LNCaP clone FGC (cell line): ENCODE measurements at regions not wholly inside any gene's neighbourhood (a gene's known extent, or its start where the extent isn't known, plus 50 kb on each side); places are given as distances from the start of the nearest gene placed in this dataset.

ENCODE experiments used
- DNase-seq: peaks from one replicate; pipeline ENCODE4 v3.0.0-alpha.2; 2011; ENCODE audit warnings: low read depth
- H3K4me3 ChIP-seq: 2 replicates; pipeline ENCODE4 v1.5.1; 2011; ENCODE audit warnings: mild to moderate bottlenecking, low read depth, low read length, control low read depth
- TF ChIP-seq, protein P1 (sequence below): IDR thresholded peaks from 2 replicates; pipeline ENCODE4 v1.5.1; 2012; ENCODE audit warnings: mild to moderate bottlenecking; ENCODE audit not compliant: control insufficient read depth, insufficient read depth; ENCODE audit errors: extremely low read depth

DNA sequence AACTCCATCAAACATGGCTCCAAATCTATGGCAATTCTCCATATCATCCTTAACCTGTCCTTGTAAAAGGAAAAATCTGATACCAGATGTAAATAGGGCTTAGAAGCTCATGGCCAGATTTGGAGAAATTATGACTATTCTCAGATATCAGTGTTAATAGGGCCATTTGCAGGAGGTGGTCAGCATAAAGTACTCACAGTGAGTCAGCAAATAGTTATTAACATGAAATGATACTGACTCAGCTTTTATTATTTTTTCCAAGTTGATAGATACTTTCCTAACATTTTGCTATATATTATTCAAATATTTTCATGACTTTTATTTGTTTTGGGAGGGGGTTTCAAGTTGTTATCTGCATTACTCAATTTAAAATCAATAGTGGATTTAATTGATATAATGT is 255.8 kb downstream of the MFSD1 start:
- no peak overlapping the region for H3K4me3 ChIP-seq
- no peak for DNase-seq
- TF ChIP-seq, protein P1, sequence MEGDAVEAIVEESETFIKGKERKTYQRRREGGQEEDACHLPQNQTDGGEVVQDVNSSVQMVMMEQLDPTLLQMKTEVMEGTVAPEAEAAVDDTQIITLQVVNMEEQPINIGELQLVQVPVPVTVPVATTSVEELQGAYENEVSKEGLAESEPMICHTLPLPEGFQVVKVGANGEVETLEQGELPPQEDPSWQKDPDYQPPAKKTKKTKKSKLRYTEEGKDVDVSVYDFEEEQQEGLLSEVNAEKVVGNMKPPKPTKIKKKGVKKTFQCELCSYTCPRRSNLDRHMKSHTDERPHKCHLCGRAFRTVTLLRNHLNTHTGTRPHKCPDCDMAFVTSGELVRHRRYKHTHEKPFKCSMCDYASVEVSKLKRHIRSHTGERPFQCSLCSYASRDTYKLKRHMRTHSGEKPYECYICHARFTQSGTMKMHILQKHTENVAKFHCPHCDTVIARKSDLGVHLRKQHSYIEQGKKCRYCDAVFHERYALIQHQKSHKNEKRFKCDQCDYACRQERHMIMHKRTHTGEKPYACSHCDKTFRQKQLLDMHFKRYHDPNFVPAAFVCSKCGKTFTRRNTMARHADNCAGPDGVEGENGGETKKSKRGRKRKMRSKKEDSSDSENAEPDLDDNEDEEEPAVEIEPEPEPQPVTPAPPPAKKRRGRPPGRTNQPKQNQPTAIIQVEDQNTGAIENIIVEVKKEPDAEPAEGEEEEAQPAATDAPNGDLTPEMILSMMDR, result no peak

DNA sequence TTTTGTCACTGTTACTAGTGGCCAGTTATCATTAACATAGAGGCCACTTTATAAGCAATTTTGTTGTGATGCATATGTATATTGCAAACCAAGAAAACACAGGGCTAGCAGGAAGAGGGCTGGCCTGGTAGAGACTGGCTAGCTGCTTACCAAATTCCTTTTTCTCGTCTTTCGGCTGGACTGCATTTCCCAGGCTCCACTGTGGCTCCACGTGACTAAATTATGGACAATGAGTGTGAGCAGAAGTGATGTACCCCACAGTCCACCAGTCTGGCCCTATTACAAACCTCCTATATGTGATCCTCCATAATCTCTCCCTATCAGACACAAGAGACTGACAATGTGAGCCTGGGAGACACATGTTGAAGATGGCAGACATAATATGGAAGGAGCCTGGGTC is 257.0 kb downstream of the MFSD1 start:
- no peak overlapping the region for H3K4me3 ChIP-seq
- TF ChIP-seq, protein P1, result no peak
- DNase-seq, result no peak

DNA sequence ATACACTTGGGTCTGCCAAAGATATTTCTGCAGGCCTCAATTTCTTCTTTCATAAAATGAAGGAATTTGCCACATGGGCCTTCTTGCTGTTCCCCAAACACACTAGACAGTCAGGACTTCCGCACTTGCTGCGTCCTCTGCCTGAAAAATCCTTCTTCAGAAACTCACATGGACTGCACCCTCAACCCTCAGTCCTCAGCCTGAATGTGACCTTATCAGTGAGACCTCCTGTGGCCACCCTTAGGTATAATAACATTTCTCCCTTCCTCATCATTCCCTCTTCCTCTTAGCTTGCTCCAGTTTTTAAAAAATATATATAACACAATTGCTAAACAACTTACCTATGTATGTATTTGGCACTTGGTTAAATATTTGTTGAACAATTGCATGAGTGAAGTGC is 257.5 kb downstream of the MFSD1 start:
- H3K4me3 ChIP-seq, result no peak overlapping the region
- no peak for DNase-seq
- TF ChIP-seq, protein P1, result 0 out of 2 replicates have a peak, but pooled peaks have one; percentile 10

DNA sequence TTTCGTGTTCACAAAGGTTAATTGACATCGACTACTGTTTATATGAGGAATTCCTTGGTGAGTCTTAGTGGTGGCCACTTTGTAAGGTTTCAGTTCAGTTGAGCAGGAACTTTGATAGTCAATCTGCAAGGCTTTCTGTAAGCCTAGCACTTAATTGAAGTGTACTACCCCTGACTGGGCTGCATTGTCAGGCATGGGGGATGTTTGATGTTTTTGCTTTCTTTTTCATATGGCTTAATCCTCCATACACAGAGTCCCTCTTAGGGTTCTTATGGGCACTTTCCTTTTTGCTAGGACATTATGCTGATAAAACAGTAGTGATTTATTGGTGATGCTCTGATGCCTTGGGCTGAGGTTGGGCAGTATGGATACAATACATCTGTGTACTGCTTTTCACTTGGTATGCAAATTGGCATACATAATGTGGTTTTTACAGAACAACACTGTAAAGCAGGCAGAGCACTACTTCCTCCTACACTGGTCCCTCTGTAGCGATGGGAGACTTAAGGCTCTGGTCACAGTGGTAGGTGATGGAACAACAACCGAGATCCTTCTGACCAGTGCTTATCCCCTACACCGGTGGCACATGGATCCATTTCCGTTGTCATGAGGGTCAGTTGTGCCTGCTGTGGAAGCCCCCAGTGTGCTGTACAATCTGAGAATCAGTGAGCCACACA is 261.0 kb downstream of the MFSD1 start:
- DNase-seq, result no peak
- TF ChIP-seq, protein P1, result no peak
- no peak overlapping the region for H3K4me3 ChIP-seq

GRCh38 chr3:159069091-159069490 is 267.2 kb downstream of the MFSD1 start, which contains the start of gene IQCJ:
IQCJ (plus strand) TSS chr3:159069319.
- DNase-seq, result no peak
- no peak within 1 kb of the TSS for H3K4me3 ChIP-seq

GRCh38 chr3:159069866-159070425 is 268.1 kb downstream of the MFSD1 start:
- no peak overlapping the region for H3K4me3 ChIP-seq
- TF ChIP-seq, protein P1, result no peak

More at GRCh38 chr3:159069091-159069490, 267.2 kb downstream of the MFSD1 start, which contains the start of gene IQCJ:
- TF ChIP-seq, protein P1, result no peak

More at GRCh38 chr3:159069866-159070425, 268.1 kb downstream of the MFSD1 start:
- DNase-seq, result no peak
